ENCODE measurements at regions not wholly inside any gene's neighbourhood (a gene's known extent, or its start where the extent isn't known, plus 50 kb on each side); places are given as distances from the start of the nearest gene placed in this dataset.

DNA sequence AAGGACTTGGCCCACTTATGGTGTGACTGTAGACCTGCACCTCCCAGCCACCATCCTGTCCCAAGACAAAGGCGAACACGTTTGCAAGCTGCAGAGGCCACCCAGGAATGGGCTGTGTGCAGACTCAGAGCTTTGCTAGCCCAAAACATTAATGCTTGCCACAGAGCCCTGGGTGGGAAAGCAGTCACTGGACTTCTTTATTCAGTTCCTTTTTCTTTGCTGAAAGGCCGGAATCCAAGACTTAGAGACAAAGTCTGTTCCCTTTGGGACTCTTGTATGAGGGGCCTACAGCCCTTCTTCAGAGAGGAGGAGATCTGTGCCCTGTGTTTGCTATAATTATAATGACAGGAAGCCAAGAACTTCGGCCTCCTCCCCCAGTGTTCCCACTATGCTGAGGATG, 167.8 kb downstream of the DLEU7 start:
- TF ChIP-seq CTCF (IDR thresholded peaks at IDR 0.05; ENCODE audit: low read length) (no peak), EZH2 (IDR thresholded peaks at IDR 0.05; ENCODE audit: borderline replicate concordance, low read length) (no peak)

Data from OCI-LY1 (cell line).